ENCODE measurements at regions not wholly inside any gene's neighbourhood (a gene's known extent, or its start where the extent isn't known, plus 50 kb on each side); places are given as distances from the start of the nearest gene placed in this dataset.

DNA sequence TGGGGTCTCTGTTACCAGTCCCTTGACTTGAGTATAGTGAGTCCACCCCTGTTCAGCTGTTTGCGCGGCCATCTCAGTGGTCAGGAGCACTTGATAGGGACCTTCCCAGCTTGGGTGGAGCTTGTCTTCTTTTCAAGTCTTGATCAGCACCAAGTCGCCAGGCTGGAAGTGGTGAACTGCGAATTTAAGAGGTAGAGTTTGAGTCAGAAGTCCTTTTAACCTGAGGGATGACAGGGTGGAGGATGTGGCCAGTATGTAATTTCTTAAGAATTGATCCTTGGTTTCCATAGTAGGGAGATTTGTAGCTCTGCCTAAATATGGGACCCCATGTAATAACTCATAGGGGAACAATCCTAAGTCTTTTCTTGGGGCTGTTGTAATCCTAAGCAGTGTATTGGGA is 86.3 kb upstream of the XCR1 start:
- H3K36me3 Mint-ChIP-seq: no peaks in the 10 kb centered on the region

GRCh38 chr3:46112984-46113383 is 85.7 kb upstream of the XCR1 start:
- TF ChIP-seq CTCF (IDR thresholded peaks at IDR 0.05; ENCODE audit: unreplicated experiment): no peak
- Mint-ChIP-seq H3K27me3 (ENCODE audit: low read depth) (no peaks in the 10 kb centered on the region), H3K4me3 (no peak overlapping the region), H3K4me1 (peaks cover 10% of the 10 kb centered on the region), H3K36me3 (no peaks in the 10 kb centered on the region), H3K9me3 (peaks cover 19% of the 10 kb centered on the region), H3K27ac (no peak overlapping the region)
- DNase-seq (ENCODE audit: low spot score in 2 of 2, unreplicated experiment in 2 of 2): no peak

More for the DNA sequence above, 86.3 kb upstream of the XCR1 start:
- Mint-ChIP-seq H3K27ac (no peak overlapping the region), H3K9me3 (peaks cover 19% of the 10 kb centered on the region), H3K4me3 (no peak overlapping the region), H3K4me1 (peaks cover 10% of the 10 kb centered on the region), H3K27me3 (ENCODE audit: low read depth) (no peaks in the 10 kb centered on the region)
- DNase-seq (ENCODE audit: low spot score in 2 of 2, unreplicated experiment in 2 of 2): no peak
- no peak for TF ChIP-seq CTCF (IDR thresholded peaks at IDR 0.05; ENCODE audit: unreplicated experiment)

DNA sequence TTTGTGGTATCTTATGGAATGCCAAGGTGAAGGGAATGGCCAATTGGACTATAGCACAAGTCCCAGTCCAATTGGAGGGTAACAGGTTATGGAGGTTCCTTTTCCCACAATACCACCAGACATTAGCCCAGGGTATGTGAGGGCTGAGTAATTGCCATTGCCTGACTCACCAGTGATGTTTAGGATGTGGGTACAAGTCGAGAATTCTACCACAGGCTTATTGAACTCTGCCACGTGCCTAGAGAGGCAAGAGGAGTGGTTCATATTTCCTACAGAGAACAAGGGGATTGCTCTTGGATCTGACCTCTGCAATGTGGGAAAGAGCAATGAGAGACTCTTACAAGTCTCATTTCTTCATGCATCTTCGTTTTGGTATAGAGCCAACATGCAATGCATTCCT is 85.0 kb upstream of the XCR1 start:
- no peak overlapping the region for H3K4me3 Mint-ChIP-seq

DNA sequence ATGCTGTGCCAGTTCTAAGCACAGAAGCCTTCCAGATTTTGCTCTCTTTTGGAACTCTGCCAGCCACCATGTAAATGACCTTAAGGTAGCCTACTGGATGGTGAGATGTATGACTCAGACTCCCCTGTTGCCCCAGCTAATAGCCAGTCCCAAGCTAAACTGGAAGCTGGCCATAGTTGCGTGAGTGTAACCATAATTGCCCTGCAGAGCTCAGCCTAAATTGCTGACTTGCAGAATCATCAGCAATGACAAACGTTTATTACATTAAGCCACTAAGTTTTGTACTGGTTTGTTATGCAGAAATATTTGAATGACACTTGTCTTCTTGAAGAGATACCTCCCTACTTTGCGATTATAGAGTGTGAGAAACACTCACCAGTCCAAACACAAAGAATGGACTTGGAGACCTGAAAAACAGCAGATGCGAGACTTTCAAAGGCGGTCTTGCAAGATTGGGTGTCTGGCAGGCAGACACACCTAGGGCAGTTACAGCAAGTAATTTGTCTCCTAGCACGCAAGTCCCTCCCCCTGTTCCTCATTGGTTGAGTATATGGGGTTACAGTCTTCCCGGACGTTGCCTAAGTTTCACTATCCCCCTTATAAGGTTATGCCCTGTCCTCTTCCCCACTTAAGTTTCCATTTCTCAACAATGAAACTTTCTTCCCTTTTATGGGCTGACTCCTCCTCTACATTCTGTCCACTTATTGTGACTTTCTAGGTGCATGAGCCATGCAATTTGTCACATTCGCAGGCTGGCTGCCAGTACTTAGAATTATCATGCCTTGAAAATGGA is 83.6 kb upstream of the XCR1 start:
- H3K4me1 Mint-ChIP-seq: peaks cover 10% of the 10 kb centered on the region
- no peak for TF ChIP-seq CTCF (IDR thresholded peaks at IDR 0.05; ENCODE audit: unreplicated experiment)
- no peaks in the 10 kb centered on the region for H3K36me3 Mint-ChIP-seq
- H3K27ac Mint-ChIP-seq: no peak overlapping the region
- no peak overlapping the region for H3K4me3 Mint-ChIP-seq
- DNase-seq (ENCODE audit: low spot score in 2 of 2, unreplicated experiment in 2 of 2): no peak
- H3K9me3 Mint-ChIP-seq: peaks cover 19% of the 10 kb centered on the region
- no peaks in the 10 kb centered on the region for H3K27me3 Mint-ChIP-seq (ENCODE audit: low read depth)

More for the DNA sequence above, 85.0 kb upstream of the XCR1 start:
- Mint-ChIP-seq H3K27me3 (ENCODE audit: low read depth) (no peaks in the 10 kb centered on the region), H3K9me3 (peaks cover 19% of the 10 kb centered on the region), H3K36me3 (no peaks in the 10 kb centered on the region), H3K27ac (no peak overlapping the region), H3K4me1 (peaks cover 10% of the 10 kb centered on the region)
- no peak for TF ChIP-seq CTCF (IDR thresholded peaks at IDR 0.05; ENCODE audit: unreplicated experiment)
- DNase-seq (ENCODE audit: low spot score in 2 of 2, unreplicated experiment in 2 of 2): no peak

- H3K9me3 Mint-ChIP-seq: peaks cover 4% of the 10 kb centered on the region
- DNase-seq (ENCODE audit: low spot score in 2 of 2, unreplicated experiment in 2 of 2): no peak
- H3K4me1 Mint-ChIP-seq: peaks cover 18% of the 10 kb centered on the region
- H3K27ac Mint-ChIP-seq: no peak overlapping the region
- no peaks in the 10 kb centered on the region for H3K36me3 Mint-ChIP-seq
- no peak for TF ChIP-seq CTCF (IDR thresholded peaks at IDR 0.05; ENCODE audit: unreplicated experiment)
- H3K4me3 Mint-ChIP-seq: no peak overlapping the region
- H3K27me3 Mint-ChIP-seq (ENCODE audit: low read depth): no peaks in the 10 kb centered on the region
Measured at GRCh38 chr3:46107682-46108081, 80.4 kb upstream of the XCR1 start.
